Upper lobe of left lung (tissue), 4 donors: ENCODE measurements at regions not wholly inside any gene's neighbourhood (a gene's known extent, or its start where the extent isn't known, plus 50 kb on each side); places are given as distances from the start of the nearest gene placed in this dataset.

Experiments used
- POLR2AphosphoS5 ChIP-seq, 2 donors: sonication (generic); formaldehyde crosslinking; IDR thresholded peaks; one replicate each; pipeline ENCODE4 v1.5.1; 2017; ENCODE audit warnings: antibody characterized with exemption in 2 of 2
- TF ChIP-seq, protein P1 (sequence below), 6 experiments: fragments of 450-650 bp in 4 of 6; fragments of 200-600 bp in 2 of 6; sonication (generic) in 2 of 6; IDR thresholded peaks; one replicate each; pipeline ENCODE4 v1.5.1; 2016 to 2019; ENCODE audit warnings: antibody characterized with exemption in 6 of 6

DNA sequence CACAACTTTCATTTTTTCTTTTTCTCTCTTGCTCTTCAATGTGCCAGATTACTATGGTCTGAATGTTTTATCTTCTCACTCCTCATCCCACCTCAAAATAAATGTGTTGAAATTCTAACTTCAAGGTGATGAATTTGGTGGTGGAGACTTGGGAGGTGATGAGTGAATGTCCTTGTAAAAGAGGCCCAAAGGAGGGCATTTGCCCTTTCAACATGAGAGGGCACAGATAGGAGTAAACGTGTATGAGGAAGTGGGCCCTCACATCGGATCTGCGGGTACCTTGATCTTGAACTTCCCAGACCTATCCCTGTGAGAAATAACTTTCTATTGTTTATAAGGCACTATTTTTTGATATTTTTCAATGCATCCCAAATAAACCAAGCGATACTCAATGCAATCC, 412.3 kb upstream of the ADGRL2 start:
- TF ChIP-seq, protein P1, sequence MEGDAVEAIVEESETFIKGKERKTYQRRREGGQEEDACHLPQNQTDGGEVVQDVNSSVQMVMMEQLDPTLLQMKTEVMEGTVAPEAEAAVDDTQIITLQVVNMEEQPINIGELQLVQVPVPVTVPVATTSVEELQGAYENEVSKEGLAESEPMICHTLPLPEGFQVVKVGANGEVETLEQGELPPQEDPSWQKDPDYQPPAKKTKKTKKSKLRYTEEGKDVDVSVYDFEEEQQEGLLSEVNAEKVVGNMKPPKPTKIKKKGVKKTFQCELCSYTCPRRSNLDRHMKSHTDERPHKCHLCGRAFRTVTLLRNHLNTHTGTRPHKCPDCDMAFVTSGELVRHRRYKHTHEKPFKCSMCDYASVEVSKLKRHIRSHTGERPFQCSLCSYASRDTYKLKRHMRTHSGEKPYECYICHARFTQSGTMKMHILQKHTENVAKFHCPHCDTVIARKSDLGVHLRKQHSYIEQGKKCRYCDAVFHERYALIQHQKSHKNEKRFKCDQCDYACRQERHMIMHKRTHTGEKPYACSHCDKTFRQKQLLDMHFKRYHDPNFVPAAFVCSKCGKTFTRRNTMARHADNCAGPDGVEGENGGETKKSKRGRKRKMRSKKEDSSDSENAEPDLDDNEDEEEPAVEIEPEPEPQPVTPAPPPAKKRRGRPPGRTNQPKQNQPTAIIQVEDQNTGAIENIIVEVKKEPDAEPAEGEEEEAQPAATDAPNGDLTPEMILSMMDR (IDR thresholded peaks at IDR 0.05): no peak
- no peak for TF ChIP-seq POLR2AphosphoS5 (IDR thresholded peaks at IDR 0.05)
